Stomach smooth muscle (tissue), 2 donors: ENCODE measurements at regions not wholly inside any gene's neighbourhood (a gene's known extent, or its start where the extent isn't known, plus 50 kb on each side); places are given as distances from the start of the nearest gene placed in this dataset.
"Not testable (repeated sequence)": the region's sequence is repeated elsewhere in the genome, so short reads cannot be mapped to it uniquely, and the experiment has no call there.

Source experiments
- H3K27ac ChIP-seq: one replicate; pipeline ENCODE4 v1.7.0; 2013; ENCODE audit warnings: mild to moderate bottlenecking, low read length, inconsistent platforms
- H3K27me3 ChIP-seq, 2 donors: one replicate each; pipeline ENCODE4 v1.7.0; 2013; ENCODE audit warnings: low read length in 2 of 2; ENCODE audit not compliant: insufficient read depth in 2 of 2, control insufficient read depth in 1 of 2
- H3K36me3 ChIP-seq, 2 donors: one replicate each; pipeline ENCODE4 v1.7.0; 2013; ENCODE audit warnings: low read length in 2 of 2; ENCODE audit not compliant: control insufficient read depth in 2 of 2, insufficient read depth in 2 of 2
- H3K4me1 ChIP-seq: one replicate; pipeline ENCODE4 v1.7.0; 2013; ENCODE audit warnings: low read length; ENCODE audit not compliant: control insufficient read depth, insufficient read depth
- H3K4me3 ChIP-seq, 2 donors: one replicate each; pipeline ENCODE4 v1.7.0; 2013; ENCODE audit warnings: low read length in 2 of 2
- H3K9ac ChIP-seq, 2 donors: one replicate each; pipeline ENCODE4 v1.7.0; 2013; ENCODE audit warnings: low read length in 2 of 2, mild to moderate bottlenecking in 1 of 2
- H3K9me3 ChIP-seq, 2 donors: one replicate each; pipeline ENCODE4 v1.7.0; 2013; ENCODE audit warnings: low read length in 2 of 2; ENCODE audit not compliant: control insufficient read depth in 2 of 2
- donor health status: healthy.
- donor health status: Pancreatic carcinoma.

- Histone ChIP-seq H3K4me1 (no peaks in the 10 kb centered on the region), H3K27ac (no peak overlapping the region), H3K9me3 (peaks cover 0 to 6% of the 10 kb centered on the region in 2 donors), H3K27me3 (no peaks in the 10 kb centered on the region), H3K36me3 (no peaks in the 10 kb centered on the region), H3K4me3 (no peak overlapping the region), H3K9ac (no peak overlapping the region)
Measured at GRCh38 chr13:23119131-23119530, 61.6 kb upstream of the SGCG start.

- not testable (repeated sequence) for H3K27ac ChIP-seq, H3K9me3 ChIP-seq, H3K9ac ChIP-seq, H3K27me3 ChIP-seq, H3K36me3 ChIP-seq, H3K4me1 ChIP-seq, H3K4me3 ChIP-seq
Measured at GRCh38 chr13:23127540-23127939, 53.2 kb upstream of the SGCG start.

GRCh38 chr13:23129331-23129730, 51.4 kb upstream of the SGCG start:
- Histone ChIP-seq H3K36me3 (no peaks in the 10 kb centered on the region), H3K4me1 (no peaks in the 10 kb centered on the region), H3K27ac (no peak overlapping the region), H3K9ac (no peak overlapping the region), H3K4me3 (no peak overlapping the region), H3K9me3 (no peaks in the 10 kb centered on the region), H3K27me3 (no peaks in the 10 kb centered on the region)
